Bronchial epithelial cell (primary cell): ENCODE measurements at regions not wholly inside any gene's neighbourhood (a gene's known extent, or its start where the extent isn't known, plus 50 kb on each side); places are given as distances from the start of the nearest gene placed in this dataset.
A peak's percentile ranks its signal among the peaks of the same experiment; 100 is the strongest.

Experiments
- DNase-seq: peaks from one replicate; pipeline ENCODE4 v3.0.0-alpha.2; 2010; ENCODE audit warnings: low read depth
- FAIRE-seq: peaks from 2 replicates; lab custom pipeline; 2011; peaks lifted over from hg19 to GRCh38; lab: Jason Lieb, UNC
- H3K27me3 ChIP-seq: 2 replicates; pipeline ENCODE4 v1.5.1; 2011; ENCODE audit warnings: low read length; ENCODE audit not compliant: control insufficient read depth, insufficient read depth
- H3K36me3 ChIP-seq: 2 replicates; pipeline ENCODE4 v1.5.1; 2011; ENCODE audit warnings: low read length; ENCODE audit not compliant: control insufficient read depth, insufficient read depth
- H3K4me3 ChIP-seq: 2 replicates; pipeline ENCODE4 v1.5.1; 2011; ENCODE audit warnings: mild to moderate bottlenecking, low read depth, low read length, control low read depth
- TF ChIP-seq, protein P1 (sequence below): IDR thresholded peaks from 2 replicates; pipeline ENCODE4 v1.5.1; 2011; ENCODE audit warnings: mild to moderate bottlenecking, moderate library complexity, low read length, control low read depth, inconsistent platforms; ENCODE audit not compliant: insufficient read depth, severe bottlenecking

DNA sequence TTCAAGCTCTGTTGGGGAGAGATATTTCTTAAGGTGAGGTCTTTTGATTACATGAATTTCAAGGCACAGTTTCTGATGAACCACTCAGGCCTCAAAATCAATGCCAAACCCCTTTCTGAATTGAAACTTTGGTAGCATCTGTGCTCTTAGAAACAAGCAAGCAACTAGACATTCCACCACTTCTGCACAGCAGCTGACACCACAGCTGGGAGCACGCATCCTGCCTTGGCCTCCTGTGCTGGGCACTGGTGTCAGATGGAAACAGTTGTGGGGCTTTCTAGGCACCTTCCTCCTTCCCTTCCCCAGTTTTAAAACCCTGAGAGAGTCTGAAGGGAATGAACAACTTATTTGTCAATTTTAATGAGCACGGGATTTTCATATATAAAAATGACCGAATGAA lies 360.2 kb downstream of the ADGRL2 start:
- DNase-seq (no peak), FAIRE-seq (no peak)
- TF ChIP-seq, protein P1, sequence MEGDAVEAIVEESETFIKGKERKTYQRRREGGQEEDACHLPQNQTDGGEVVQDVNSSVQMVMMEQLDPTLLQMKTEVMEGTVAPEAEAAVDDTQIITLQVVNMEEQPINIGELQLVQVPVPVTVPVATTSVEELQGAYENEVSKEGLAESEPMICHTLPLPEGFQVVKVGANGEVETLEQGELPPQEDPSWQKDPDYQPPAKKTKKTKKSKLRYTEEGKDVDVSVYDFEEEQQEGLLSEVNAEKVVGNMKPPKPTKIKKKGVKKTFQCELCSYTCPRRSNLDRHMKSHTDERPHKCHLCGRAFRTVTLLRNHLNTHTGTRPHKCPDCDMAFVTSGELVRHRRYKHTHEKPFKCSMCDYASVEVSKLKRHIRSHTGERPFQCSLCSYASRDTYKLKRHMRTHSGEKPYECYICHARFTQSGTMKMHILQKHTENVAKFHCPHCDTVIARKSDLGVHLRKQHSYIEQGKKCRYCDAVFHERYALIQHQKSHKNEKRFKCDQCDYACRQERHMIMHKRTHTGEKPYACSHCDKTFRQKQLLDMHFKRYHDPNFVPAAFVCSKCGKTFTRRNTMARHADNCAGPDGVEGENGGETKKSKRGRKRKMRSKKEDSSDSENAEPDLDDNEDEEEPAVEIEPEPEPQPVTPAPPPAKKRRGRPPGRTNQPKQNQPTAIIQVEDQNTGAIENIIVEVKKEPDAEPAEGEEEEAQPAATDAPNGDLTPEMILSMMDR = no peak
- H3K27me3 ChIP-seq = no peaks in the 10 kb centered on the region
- H3K36me3 ChIP-seq = no peaks in the 10 kb centered on the region
- no peak overlapping the region for H3K4me3 ChIP-seq

DNA sequence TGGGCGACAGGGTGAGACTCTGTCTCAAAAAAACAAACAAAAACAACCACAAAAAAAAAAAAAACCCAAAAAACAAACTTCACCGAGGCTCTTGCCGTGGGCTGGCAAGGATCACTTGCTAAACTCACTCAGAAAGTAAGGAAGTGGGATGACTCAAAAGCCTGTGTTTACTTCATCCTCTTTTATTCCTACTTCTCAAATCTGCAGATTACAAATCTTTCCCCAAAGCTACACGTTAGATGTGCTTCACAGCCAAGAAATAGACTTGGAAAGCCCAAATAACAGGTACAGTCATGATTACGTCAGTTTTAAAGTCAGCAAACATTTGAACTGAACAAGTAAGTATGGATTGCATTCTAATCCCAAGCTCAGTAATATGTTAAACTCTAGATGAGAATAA lies 359.3 kb downstream of the ADGRL2 start:
- peak; percentile 99 for DNase-seq
- no peak for FAIRE-seq
- TF ChIP-seq, protein P1 = no peak
- Histone ChIP-seq H3K36me3 (no peaks in the 10 kb centered on the region), H3K4me3 (no peak overlapping the region), H3K27me3 (no peaks in the 10 kb centered on the region)

DNA sequence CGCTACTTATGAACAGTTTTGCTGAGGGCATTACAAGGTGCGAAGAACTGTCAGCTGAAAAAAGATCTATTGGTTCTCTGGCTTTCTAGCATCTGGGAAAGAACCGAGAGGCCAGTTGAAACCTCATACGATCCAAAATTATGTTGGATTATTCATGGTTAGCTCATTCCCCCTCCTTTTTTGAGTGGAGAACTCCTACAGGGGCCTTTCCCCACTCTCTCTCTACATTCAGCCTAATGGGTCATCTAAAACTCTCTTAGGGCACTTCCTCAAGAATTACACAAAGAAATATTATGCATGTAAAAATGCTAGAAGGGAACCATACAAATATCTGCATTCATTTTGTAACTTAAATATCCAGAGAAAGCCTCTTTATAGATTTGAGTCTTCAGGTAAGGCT lies 358.2 kb downstream of the ADGRL2 start:
- Histone ChIP-seq H3K4me3 (no peak overlapping the region), H3K27me3 (no peaks in the 10 kb centered on the region), H3K36me3 (no peaks in the 10 kb centered on the region)
- FAIRE-seq (no peak), DNase-seq (no peak)
- TF ChIP-seq, protein P1 = no peak

DNA sequence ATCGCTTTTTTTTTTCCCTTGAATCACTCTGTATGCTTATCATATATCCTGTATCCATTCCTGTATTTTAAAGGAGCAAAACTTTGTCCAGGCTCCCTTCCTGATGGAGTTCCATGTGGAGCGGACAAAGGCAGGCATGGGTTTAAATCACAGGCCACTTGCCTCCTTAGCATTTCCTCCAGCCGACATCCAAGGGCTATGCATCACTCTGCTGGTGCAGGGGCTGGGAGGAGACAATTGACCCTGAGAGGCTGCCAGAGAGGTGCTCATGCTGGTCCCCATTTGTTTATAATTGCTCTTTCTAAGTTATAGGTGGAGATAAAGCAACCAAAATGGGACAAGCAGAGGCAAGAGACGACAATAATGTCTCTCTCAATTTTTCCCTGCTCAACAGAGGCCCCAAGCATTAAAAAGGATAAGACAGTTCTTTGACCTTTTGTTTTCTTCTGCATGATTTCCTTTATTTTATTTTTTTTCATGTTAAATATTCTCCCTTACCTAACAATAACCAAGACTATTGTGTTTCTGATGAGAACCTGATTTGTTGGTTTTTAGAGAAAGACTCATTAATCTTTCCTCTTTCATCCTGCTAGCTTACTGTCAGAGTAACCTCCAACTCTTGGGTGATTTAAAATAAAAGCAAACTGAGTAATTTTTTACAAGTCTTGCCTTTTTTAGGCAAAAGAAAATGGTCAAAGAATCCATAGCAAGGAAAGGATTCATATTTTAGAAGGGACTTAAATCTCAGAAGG lies 353.7 kb downstream of the ADGRL2 start:
- no peak for FAIRE-seq

GRCh38 chr1:82153752-82154151 lies 353.0 kb downstream of the ADGRL2 start:
- H3K27me3 ChIP-seq = no peaks in the 10 kb centered on the region
- H3K4me3 ChIP-seq = no peak overlapping the region
- DNase-seq = no peak
- TF ChIP-seq, protein P1 = no peak
- no peak for FAIRE-seq
- no peaks in the 10 kb centered on the region for H3K36me3 ChIP-seq

More for the DNA sequence above, 353.7 kb downstream of the ADGRL2 start:
- Histone ChIP-seq H3K4me3 (no peak overlapping the region), H3K36me3 (no peaks in the 10 kb centered on the region), H3K27me3 (no peaks in the 10 kb centered on the region)
- TF ChIP-seq, protein P1 = no peak
- DNase-seq = no peak

DNA sequence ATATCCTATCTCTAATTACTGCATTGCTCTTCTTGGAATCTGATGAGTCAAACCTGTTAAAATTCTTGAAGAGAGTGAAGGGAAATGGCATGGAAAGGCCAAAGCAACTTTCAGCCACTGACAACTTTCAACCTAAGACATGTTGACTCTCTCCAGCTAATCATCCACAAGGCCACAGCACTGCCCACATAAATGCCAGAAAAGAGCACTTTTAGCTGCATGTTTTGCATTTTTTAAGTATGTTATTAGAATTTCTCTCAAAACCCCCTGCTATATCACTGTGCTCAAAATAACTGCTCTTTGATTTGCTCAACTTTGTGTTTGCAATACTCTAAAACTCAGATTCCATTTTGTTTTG lies 352.5 kb downstream of the ADGRL2 start:
- DNase-seq (no peak), FAIRE-seq (no peak)
- TF ChIP-seq, protein P1 = no peak
- Histone ChIP-seq H3K27me3 (no peaks in the 10 kb centered on the region), H3K4me3 (no peak overlapping the region), H3K36me3 (no peaks in the 10 kb centered on the region)
